T-helper 22 cell (primary cell): ENCODE measurements at regions not wholly inside any gene's neighbourhood (a gene's known extent, or its start where the extent isn't known, plus 50 kb on each side); places are given as distances from the start of the nearest gene placed in this dataset.
"Not testable (repeated sequence)": the region's sequence is repeated elsewhere in the genome, so short reads cannot be mapped to it uniquely, and the experiment has no call there.

ENCODE experiments used
- DNase-seq: peaks from one replicate; pipeline ENCODE4 v3.0.0-alpha.2; 2020; ENCODE audit warnings: low read depth

DNA sequence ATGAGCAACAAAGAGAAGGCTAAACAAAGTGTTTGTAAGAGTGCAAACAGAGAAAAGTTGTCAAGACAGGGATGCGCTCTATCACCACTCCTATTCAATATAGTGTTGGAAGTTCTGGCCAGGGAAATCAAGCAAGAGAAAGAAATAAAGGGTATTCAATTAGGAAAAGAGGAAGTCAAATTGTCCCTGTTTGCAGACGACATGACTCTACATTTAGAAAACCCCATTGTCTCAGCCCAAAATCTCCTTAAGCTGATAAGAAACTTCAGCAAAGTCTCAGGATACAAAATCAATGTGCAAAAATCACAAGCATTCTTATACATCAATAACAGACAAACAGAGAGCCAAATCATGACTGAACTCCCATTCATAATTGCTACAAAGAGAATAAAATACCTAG is 143.4 kb upstream of the POGK start:
- not testable (repeated sequence) for DNase-seq

DNA sequence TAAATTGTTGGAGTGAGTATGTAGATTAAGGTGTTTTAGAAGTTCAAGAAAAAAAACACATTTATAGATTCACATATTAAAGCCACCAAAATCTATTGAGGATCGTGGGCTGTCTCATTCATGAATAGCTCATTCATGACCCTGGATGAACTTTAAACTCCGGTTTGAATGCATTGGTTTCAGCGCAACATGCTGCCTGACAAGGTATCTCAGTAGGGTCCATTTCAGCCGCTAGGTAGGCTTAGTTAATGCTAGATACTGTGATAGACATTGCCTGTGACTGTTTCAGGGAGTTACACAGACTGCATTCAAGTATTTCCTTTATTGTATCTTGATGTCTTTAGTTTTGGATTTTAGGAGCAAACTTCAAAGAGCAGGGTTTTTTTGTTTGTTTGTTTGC is 140.5 kb upstream of the POGK start:
- DNase-seq: no peak

DNA sequence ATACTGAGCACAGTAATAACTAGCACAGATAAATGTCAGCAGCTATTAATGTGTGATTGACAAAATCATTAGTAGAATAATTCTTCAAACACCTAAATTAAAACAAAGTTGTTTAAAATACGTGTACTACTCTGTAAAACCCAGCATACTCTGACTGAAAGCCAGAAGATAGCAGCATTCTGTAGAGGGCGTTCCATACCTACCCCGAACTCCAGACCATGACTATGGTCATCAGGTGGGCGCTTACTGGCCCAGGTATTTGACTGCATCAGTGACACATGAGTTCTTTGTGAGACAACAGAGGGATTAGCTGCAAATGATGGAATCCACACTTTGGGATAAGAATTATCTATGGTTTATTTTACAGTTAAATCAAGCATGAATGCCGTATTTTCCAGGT is 139.7 kb upstream of the POGK start:
- no peak for DNase-seq

DNA sequence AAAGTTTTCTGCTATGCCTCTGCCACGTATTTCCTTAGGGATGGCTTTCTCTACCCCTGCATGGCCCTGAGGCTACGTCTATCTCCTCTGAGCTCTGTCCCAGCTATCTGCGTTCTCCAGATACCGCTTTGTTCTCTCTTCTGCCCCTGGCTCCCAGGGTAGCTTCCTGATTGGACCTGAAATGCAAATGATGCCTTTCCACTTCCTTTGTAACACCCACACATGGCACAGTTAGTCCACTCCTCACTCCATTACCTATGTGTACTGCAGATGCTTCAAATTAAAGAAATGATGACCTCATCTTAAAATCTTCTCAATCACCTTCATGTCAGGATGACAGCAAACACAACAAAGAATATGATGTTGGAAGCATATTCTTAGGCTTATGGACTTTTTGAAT is 138.6 kb upstream of the POGK start:
- DNase-seq: no peak

DNA sequence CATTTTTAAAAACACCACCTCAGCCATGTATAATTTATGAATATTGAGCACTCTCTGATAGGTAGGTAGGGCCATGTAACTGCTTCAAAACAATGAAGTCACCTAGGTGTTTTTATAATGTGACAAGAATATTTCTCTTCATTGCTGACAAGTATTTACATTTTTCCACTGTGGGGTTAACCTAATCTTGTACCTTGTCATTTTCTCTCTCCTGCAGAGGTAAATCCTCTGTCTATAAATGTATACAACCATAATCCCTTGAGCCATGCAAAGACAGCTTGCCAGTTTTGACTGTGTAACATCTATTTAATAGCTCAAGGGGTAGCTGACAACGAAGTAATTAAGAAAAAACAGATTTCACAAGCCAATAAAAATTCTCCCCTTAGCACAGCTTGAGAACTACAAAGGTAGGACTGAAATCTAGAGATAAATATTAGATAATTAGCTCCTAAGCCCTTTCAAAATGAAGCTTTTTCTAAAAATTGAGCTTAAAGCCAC is 137.6 kb upstream of the POGK start:
- no peak for DNase-seq

DNA sequence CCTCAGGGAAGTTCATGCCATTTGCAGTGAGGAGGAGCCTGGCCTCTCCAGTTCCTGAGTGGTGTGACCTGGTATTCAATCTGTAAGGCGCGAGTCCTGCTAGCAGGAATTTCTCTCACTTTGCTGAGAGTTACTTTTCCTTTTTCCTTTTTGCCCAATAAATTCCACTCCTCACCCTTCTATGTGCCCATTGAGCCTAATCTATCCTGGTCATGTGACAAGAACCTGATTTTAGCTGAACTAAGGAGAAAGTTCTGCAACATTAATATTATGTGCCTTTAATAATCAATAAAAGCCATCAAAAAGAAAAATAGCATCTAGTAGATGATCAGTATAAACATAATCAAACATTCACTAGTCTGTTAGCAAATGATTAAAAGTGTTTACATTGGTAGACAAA is 136.1 kb upstream of the POGK start:
- no peak for DNase-seq

DNA sequence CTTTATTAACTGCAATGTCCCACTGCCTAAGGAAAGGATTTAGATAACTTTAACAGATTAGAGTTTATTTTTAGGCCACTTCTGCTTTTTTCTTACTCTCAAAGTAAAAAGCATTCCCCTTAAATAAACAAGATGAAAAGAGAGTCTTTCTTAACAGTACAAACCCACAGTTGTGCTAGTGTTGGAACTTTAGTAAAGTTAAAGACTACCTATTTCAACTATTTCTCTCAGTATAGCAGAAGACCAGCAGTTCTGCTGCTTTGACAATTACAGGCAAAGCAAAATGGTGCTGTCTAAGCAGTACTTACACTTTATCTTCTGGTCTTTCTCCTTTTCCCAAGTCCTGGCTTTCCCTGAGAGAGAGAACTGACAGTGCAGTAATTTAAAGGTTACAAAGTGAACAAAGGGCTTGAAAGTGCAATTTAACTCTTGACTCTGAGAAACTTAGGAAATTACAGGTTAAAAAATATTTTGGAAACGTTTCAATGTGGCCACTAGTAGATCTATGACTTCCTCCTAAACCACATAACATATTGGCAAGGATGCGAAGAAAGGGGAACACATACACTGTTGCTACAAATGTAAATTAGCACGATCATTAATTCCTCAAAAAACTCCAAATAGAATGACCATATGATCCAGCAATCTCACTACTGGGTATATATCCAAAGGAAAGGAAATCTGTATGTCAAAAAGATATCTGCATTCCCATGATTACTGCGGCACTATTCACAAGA is 135.4 kb upstream of the POGK start:
- DNase-seq: no peak

DNA sequence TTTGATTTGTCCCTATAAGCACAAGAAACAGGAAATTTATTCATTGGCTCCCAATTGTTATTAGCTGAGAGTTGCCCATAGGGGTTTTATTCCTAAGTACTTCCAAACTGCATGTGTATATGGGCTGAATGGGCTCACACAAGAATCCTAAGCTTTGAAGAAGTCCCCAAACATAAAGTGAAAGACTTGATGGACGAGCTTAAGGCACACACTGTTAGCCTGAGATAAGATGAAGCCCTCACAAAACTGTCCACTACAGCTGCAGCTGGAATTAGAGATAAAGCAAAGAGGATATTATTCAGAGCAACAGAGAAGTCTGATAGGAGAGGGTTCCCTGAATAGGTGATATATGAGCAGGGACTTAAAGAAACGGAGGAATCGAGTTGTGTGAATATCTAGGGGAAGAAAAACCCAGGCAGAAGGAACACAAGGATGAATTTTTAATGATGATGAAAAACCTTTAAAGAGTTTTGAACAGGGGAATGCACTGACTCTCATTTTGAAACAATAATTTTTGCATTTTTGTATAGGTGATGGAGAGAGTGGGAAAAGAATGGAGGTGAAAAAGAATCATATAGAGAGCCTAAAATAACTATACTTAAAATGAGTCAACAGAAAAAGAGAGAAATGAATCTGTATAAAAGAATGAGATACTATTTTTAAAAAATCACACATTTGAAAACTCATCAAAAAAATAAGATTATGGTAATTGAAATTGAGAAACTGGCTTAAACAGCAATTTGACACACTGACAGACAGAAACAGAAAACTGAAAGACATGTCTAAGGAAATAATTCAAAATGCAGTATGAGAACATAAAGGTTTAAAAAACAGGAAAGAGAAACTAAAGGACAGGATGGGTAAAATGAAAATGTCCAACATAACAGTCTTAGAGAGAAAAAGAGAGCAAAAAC is 133.6 kb upstream of the POGK start:
- no peak for DNase-seq

DNA sequence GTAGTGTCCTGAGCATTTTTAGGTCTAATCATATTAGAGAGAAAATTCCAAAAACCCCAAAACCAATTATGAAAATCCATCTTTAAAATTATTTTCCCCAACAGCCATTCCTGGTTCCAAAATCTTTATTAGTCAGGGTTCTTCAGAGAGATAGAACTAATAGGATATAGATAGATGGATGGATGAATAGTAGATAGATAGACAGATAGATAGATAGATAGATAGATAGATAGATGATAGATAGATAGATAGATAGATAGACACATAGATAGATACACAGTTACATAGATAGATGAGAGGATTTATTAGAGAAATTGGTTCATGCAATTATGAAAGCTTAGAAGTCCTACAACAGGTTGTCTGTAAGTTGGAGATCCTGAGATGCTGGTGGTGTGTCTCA is 122.7 kb upstream of the POGK start:
- DNase-seq: no peak

DNA sequence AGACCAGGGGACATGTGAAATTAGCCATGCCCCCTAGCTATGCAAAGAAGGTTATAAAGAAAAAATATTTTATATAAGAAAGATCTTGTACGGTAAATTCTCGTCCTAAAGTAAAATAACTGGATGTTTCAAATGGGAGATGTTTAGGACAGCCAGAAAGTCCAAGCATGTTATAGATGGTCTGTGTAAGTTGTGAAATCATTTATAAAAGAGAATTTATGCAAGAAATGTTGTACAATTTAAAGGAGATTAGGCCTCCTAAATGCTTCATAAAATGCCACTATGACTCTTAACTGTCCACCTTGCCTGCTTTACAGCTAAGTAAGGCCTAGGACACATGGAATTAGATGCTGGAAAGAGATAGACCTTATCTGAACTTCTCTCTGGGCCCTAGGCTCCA is 118.1 kb upstream of the POGK start:
- DNase-seq: no peak

DNA sequence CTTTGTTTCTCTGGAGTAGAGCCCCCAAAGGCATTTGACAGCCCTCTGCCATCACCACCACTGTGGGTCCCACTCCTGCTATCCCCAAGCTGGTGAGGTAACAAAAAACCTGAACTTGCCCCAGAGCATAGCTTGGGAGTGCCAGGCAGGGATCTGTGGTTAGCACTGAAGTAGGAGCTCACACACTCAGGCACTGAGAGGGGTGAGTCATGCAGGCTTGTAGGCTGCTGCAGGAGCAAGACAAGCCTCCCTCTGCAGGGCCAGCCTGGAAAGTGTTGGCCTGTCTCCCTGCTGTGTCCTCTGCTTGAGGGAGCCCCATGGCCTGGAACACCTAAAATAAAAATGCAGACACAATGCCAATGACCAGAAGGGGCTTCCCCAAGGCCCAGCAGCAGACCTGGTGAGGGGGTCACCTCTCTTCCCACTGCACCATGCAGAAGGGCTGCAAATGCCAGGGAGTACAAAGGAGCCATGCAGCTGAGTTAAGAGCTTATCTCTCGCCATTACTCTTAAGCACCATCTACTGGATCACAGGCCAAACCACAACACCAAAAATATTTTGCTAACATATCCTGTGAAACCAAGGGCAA is 108.9 kb upstream of the POGK start:
- DNase-seq: no peak

DNA sequence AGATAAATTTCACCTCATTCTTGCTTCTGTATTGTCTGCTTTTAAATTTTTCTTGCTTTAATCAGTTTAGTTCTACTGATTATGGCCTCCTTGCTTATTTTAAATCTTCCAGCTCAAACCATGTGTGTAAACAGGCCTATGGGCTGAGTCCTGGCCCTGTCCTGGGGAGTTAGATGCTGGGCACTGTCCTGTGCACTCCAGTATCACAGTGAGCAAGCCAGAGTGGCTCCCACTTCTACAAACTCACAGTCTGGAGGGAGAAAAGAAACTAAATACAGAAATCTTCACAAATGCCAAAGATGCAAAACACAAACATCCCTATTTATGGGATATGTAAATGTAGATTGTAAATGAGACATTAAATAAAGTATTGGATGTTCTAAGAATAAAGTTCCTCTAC is 101.1 kb upstream of the POGK start:
- DNase-seq: no peak

DNA sequence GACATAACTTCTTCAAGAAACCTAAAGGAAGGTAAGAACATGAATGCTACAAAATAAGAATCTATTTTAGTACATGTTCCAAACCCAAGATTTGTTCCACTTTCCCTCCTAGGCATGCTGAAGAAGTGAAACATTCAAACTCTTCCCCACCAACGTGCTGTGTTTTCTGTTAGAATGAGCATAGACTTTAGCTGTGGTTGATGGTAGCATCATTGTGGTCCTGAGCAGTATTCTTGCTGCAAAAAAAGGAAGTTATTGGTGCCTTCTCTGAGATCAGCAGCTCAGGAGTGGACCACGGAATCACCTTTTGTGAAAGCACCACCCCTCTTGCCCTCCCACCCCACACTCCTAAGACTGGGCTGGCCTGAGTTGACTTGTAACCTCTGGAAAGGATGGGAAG is 100.4 kb upstream of the POGK start:
- no peak for DNase-seq

DNA sequence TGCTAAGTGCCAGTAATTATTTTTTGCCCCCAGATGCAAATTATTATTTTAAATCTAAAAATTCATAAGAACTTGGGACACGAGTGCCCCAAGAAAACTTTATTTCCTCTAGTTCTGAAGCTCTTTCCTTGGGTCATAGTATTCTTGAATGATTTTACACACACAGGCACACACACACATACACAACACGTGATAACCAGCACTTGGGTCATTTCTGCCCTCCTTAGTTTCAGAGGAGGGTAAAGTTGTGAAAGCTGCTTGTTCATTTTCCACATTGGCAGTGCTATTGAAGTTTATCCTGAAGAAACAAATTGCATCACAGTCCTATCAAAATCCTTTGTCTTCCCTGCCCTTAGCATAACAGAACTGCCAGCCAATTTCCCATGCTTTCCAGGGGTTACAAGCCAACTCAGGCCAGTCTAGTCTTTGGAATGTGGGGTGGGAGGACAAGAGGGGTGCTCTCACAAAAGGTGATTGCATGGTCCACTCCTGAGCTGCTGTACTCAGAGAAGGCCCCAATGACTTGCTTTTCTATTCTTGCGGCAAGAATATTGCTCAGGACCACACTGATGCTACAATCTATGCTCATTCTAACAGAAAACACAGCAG is 98.5 kb upstream of the POGK start:
- DNase-seq: no peak

DNA sequence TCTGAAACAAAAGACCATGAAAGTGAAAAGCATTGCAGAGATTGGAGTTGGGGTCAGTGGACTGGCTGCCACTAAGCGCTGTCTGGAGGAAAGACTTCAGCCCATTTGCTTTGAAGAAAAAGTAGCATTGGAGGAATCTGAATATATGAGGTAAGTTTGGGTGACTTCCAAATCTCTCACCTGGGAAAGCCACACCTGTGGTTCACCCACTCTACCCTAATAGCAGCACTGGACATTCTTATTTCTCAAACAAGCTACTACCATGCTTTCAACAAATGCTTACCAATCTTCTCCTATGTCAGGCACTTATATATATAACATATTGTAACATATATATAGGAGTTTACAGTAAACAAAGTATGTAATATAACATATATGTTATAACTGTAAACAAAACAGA is 76.0 kb upstream of the POGK start:
- DNase-seq: no peak

DNA sequence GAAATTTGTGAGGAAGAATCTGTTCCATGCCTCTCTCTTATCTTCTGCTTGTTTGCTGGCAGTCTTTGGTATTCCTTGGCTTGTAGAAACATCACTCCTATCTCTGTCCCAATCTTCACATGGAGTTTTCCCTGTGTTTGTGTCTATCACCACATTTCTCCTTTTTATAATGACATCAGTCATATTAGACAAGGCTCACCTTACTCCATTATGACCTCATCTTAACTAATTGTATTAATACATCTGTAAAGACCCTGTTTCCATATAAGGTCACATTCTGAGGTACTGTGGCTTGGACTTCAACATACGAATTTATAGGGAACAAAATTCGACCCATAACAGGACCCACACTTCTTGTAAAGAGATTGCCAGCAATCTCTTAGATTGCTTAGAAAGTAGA is 72.3 kb upstream of the POGK start:
- no peak for DNase-seq

DNA sequence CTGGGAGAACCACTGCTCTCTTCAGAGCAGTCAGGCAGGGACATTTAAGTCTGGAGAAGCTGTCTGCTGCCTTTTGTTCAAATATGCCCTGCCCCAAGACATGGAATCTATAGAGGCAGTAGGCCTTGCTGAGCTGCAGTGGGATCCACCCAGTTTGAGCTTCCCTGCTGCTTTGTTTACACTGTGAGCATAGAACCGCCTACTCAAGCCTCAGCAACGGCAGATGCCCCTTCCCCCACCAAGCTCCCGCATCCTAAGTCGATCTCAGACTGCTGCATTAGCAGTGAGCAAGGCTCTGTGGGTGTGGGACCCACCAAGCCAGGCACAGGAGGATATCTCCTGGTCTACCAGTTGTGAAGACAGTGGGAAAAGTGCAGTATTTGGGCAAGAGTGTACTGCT is 54.6 kb upstream of the POGK start:
- DNase-seq: not testable (repeated sequence)

DNA sequence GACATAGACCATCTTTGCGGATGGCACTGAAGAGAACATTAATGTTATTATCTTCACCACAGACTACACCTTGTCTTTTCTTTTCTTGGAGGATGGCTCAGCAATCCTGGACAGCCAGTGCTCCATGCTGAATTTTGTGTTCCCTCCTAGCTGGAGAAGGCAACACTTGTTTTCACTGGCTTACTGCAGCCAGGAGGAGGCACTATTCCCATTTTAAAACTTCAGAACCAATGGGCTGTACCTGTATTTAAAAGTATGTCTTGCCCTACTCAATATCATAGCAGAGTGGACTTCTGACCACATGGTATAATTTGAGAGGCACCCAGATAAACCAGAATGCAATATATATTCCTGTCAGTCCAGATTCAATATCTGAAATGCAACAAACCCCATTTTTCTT is 53.3 kb upstream of the POGK start:
- DNase-seq: no peak

DNA sequence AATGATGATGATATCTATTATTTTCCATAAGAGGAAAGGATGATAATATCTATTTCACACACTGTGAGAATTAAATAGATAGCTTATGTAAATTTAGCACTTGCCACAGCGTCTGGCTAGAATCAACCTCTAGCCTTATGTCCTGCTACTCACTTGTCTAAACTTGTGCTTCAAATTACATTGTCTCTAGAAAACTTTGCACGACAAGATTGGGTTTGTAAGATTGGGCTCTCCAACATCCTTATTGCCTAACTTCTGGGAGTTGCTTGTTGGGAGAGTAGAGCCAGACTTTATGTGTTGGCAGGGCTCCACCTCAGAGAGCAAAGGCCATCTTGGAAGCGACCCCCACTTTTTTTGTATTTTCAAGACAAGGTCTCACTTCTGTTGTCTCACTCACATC is 50.0 kb upstream of the POGK start:
- DNase-seq: no peak
